Upper lobe of left lung (tissue), 6 donors: ENCODE measurements at regions not wholly inside any gene's neighbourhood (a gene's known extent, or its start where the extent isn't known, plus 50 kb on each side); places are given as distances from the start of the nearest gene placed in this dataset.

Experiments used
- ATAC-seq, 2 donors: fragments of 200-7000 bp; cut with Tn5 transposase; one replicate each; pipeline ENCODE4 v1.9.1; 2022; ENCODE audit warnings: mild to moderate bottlenecking in 2 of 2, moderate library complexity in 2 of 2; ENCODE audit not compliant: low FRiP score in 2 of 2
- DNase-seq, 2 donors: peaks; one replicate each; pipeline ENCODE4 v3.0.0-alpha.2; 2019 to 2020
- H3K27ac ChIP-seq, 4 donors: fragments of 200-600 bp; sonication (generic); one replicate each; pipeline ENCODE4 v1.5.1; 2016 to 2019
- H3K27me3 ChIP-seq, 4 donors: fragments of 200-600 bp; sonication (generic); one replicate each; pipeline ENCODE4 v1.5.1; 2017 to 2019
- H3K36me3 ChIP-seq, 4 donors: fragments of 200-600 bp; sonication (generic); one replicate each; pipeline ENCODE4 v1.5.1; 2016 to 2019
- H3K4me1 ChIP-seq, 4 donors: fragments of 200-600 bp; sonication (generic); one replicate each; pipeline ENCODE4 v1.5.1; 2018 to 2019
- H3K4me3 ChIP-seq, 4 donors: fragments of 200-600 bp; sonication (generic); one replicate each; pipeline ENCODE4 v1.5.1; 2017 to 2019; ENCODE audit warnings: mild to moderate bottlenecking in 2 of 4, moderate library complexity in 1 of 4
- H3K9me3 ChIP-seq, 4 donors: fragments of 200-600 bp; sonication (generic); one replicate each; pipeline ENCODE4 v1.5.1; 2018 to 2019
- CTCF ChIP-seq, 6 experiments: fragments of 450-650 bp in 4 of 6; fragments of 200-600 bp in 2 of 6; sonication (generic) in 2 of 6; IDR thresholded peaks; one replicate each; pipeline ENCODE4 v1.5.1; 2016 to 2019; ENCODE audit warnings: antibody characterized with exemption in 6 of 6
- EP300 ChIP-seq, 4 donors: sonication (generic); formaldehyde crosslinking; IDR thresholded peaks; one replicate each; pipeline ENCODE4 v1.5.1; 2017; ENCODE audit warnings: antibody characterized with exemption in 4 of 4, control low read depth in 2 of 4
- POLR2A ChIP-seq, 4 donors: fragments of 450-650 bp; IDR thresholded peaks; one replicate each; pipeline ENCODE4 v1.5.1; 2016 to 2017; ENCODE audit warnings: antibody characterized with exemption in 4 of 4, mild to moderate bottlenecking in 2 of 4
- POLR2AphosphoS5 ChIP-seq, 2 donors: sonication (generic); formaldehyde crosslinking; IDR thresholded peaks; one replicate each; pipeline ENCODE4 v1.5.1; 2017; ENCODE audit warnings: antibody characterized with exemption in 2 of 2
- WGBS, 2 donors: methylation state at CpG; one replicate each; pipeline ENCODE4 v1.1.5; 2017 to 2018; 5-methylcytosine and 5-hydroxymethylcytosine counted together
- donor health status: DM: no; HTN: no; CAD: no; lungs with moderate emphysema.
- donor health status: DM: no; HTN: yes; CAD: no; lungs with severe emphysema.

GRCh38 chr2:12404497-12404896 is 312.2 kb upstream of the TRIB2 start:
- no peak for TF ChIP-seq EP300 (IDR thresholded peaks at IDR 0.05)
- TF ChIP-seq POLR2AphosphoS5 (IDR thresholded peaks at IDR 0.05), result no peak
- TF ChIP-seq CTCF (IDR thresholded peaks at IDR 0.05), result no peak
- TF ChIP-seq POLR2A (IDR thresholded peaks at IDR 0.05), result no peak
- H3K4me3 ChIP-seq, result no peak overlapping the region
- no peaks in the 10 kb centered on the region for H3K36me3 ChIP-seq
- ATAC-seq (no peak), DNase-seq (no peak)
- H3K27ac ChIP-seq, result no peak overlapping the region
- H3K9me3 ChIP-seq, result peaks cover 0 to 6% (median 0%) of the 10 kb centered on the region in 4 donors
- no peaks in the 10 kb centered on the region for H3K27me3 ChIP-seq
- no peaks in the 10 kb centered on the region for H3K4me1 ChIP-seq

GRCh38 chr2:12407160-12407559 is 309.6 kb upstream of the TRIB2 start:
- H3K9me3 ChIP-seq, result peaks cover 0 to 6% (median 0%) of the 10 kb centered on the region in 4 donors

GRCh38 chr2:12412898-12413305 is 303.8 kb upstream of the TRIB2 start:
- H3K9me3 ChIP-seq, result no peaks in the 10 kb centered on the region
- ATAC-seq (no peak), DNase-seq (no peak)
- 43 to 54% methylated on average over 3 of the region's 3 CpGs for WGBS, 2 donors
- H3K4me3 ChIP-seq, result no peak overlapping the region
- H3K4me1 ChIP-seq, result no peaks in the 10 kb centered on the region
- H3K27ac ChIP-seq, result no peak overlapping the region
- no peaks in the 10 kb centered on the region for H3K36me3 ChIP-seq
- no peaks in the 10 kb centered on the region for H3K27me3 ChIP-seq
- TF ChIP-seq CTCF (IDR thresholded peaks at IDR 0.05) (no peak), POLR2AphosphoS5 (IDR thresholded peaks at IDR 0.05) (no peak), EP300 (IDR thresholded peaks at IDR 0.05) (no peak), POLR2A (IDR thresholded peaks at IDR 0.05) (no peak)

More at GRCh38 chr2:12407160-12407559, 309.6 kb upstream of the TRIB2 start:
- H3K27me3 ChIP-seq, result no peaks in the 10 kb centered on the region
- WGBS, 2 donors, result 91% methylated on average over 5 of the region's 5 CpGs
- TF ChIP-seq EP300 (IDR thresholded peaks at IDR 0.05) (no peak), CTCF (IDR thresholded peaks at IDR 0.05) (no peak), POLR2A (IDR thresholded peaks at IDR 0.05) (no peak), POLR2AphosphoS5 (IDR thresholded peaks at IDR 0.05) (no peak)
- H3K27ac ChIP-seq, result no peak overlapping the region
- H3K4me1 ChIP-seq, result no peaks in the 10 kb centered on the region
- DNase-seq (no peak), ATAC-seq (no peak)
- no peak overlapping the region for H3K4me3 ChIP-seq
- no peaks in the 10 kb centered on the region for H3K36me3 ChIP-seq

- no peaks in the 10 kb centered on the region for H3K27me3 ChIP-seq
- no peak for ATAC-seq
- no peaks in the 10 kb centered on the region for H3K36me3 ChIP-seq
- no peak for TF ChIP-seq EP300 (IDR thresholded peaks at IDR 0.05)
- no peak for TF ChIP-seq POLR2A (IDR thresholded peaks at IDR 0.05)
- no peak for TF ChIP-seq POLR2AphosphoS5 (IDR thresholded peaks at IDR 0.05)
- no peak for TF ChIP-seq CTCF (IDR thresholded peaks at IDR 0.05)
- no peaks in the 10 kb centered on the region for H3K4me1 ChIP-seq
- WGBS, 2 donors, result 89 to 92% methylated on average over 3 of the region's 3 CpGs
- DNase-seq, result no peak
- no peak overlapping the region for H3K4me3 ChIP-seq
- no peaks in the 10 kb centered on the region for H3K9me3 ChIP-seq
- H3K27ac ChIP-seq, result no peak overlapping the region
Measured at GRCh38 chr2:12415536-12415935, 301.2 kb upstream of the TRIB2 start.

- peak in 1 of 2 donors; percentile 66 for ATAC-seq
- H3K4me3 ChIP-seq, result no peak overlapping the region
- TF ChIP-seq CTCF (IDR thresholded peaks at IDR 0.05) (peak in 5 of 6 experiments; percentile 32 to 47 (median 40)), POLR2A (IDR thresholded peaks at IDR 0.05) (no peak)
- no peaks in the 10 kb centered on the region for H3K9me3 ChIP-seq
- DNase-seq, result peak in 1 of 2 donors; percentile 58
- H3K36me3 ChIP-seq, result no peaks in the 10 kb centered on the region
- H3K4me1 ChIP-seq, result no peaks in the 10 kb centered on the region
- no peak overlapping the region for H3K27ac ChIP-seq
- WGBS, 2 donors, result 48 to 49% methylated on average over 6 of the region's 6 CpGs
- H3K27me3 ChIP-seq, result no peaks in the 10 kb centered on the region
Measured at GRCh38 chr2:12416600-12416999, 300.1 kb upstream of the TRIB2 start.
